ENCODE measurements at regions not wholly inside any gene's neighbourhood (a gene's known extent, or its start where the extent isn't known, plus 50 kb on each side); places are given as distances from the start of the nearest gene placed in this dataset.

DNA sequence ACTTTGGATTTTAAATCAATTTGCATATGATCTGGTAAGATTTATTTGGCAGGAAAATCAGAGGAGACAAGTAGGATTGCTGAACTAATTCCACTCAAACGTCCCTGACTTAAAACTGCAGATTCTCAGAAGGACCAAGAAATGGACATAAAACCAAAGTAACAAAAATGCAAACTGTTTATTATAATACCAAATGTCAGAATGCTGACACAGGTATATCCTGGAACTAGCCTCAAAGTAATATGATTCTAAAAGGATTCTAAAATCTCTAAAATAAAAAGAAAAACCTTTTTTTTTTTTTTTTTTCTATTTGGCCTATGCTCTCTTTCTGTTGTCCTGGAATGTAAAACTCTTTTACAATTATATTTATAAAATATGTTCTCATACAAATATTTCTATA, 74.4 kb upstream of the BTBD3 start:
- TF ChIP-seq GATA2 (IDR thresholded peaks at IDR 0.05; ENCODE audit: low read depth, low read length) (no peak), GATA3 (IDR thresholded peaks at IDR 0.05; ENCODE audit: low read depth, low read length) (no peak)

Measured in SH-SY5Y (cell line).